ENCODE measurements at regions not wholly inside any gene's neighbourhood (a gene's known extent, or its start where the extent isn't known, plus 50 kb on each side); places are given as distances from the start of the nearest gene placed in this dataset.

DNA sequence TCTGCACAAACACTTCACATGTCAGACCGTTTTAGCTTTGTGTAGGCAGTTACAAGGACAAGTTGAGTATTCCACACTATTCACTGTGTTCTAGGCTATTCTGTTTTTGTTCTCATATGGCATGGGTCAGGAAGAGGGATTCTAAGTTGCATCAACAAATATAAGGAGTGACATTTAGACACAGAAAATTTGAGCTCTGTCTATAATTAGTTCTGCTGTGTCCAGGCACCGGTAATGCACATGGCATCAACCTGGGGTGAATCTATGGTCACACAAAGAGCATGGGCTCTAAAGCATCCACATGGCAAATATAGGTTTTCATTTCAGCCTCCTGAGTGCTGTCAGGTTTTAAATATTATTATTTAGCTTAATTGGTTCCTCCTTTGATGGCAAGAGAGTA, 130.4 kb upstream of the PMFBP1 start:
- TF ChIP-seq, protein P1, sequence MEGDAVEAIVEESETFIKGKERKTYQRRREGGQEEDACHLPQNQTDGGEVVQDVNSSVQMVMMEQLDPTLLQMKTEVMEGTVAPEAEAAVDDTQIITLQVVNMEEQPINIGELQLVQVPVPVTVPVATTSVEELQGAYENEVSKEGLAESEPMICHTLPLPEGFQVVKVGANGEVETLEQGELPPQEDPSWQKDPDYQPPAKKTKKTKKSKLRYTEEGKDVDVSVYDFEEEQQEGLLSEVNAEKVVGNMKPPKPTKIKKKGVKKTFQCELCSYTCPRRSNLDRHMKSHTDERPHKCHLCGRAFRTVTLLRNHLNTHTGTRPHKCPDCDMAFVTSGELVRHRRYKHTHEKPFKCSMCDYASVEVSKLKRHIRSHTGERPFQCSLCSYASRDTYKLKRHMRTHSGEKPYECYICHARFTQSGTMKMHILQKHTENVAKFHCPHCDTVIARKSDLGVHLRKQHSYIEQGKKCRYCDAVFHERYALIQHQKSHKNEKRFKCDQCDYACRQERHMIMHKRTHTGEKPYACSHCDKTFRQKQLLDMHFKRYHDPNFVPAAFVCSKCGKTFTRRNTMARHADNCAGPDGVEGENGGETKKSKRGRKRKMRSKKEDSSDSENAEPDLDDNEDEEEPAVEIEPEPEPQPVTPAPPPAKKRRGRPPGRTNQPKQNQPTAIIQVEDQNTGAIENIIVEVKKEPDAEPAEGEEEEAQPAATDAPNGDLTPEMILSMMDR (IDR thresholded peaks at IDR 0.05; ENCODE audit: insufficient read depth, low read length, poor library complexity, severe bottlenecking) = no peak
- TF ChIP-seq EZH2phosphoT487 (conservative IDR thresholded peaks at IDR 0.05; ENCODE audit: low read length) = no peak
- Histone ChIP-seq H2AFZ (ENCODE audit: low read depth, low read length, severe bottlenecking) (no peak overlapping the region), H3K79me2 (ENCODE audit: insufficient read depth, low read length) (no peaks in the 10 kb centered on the region), H3K9ac (ENCODE audit: low read length) (no peak overlapping the region), H3K27ac (ENCODE audit: low read depth, low read length) (no peak overlapping the region), H4K20me1 (ENCODE audit: low read depth, low read length) (no peaks in the 10 kb centered on the region), H3K27me3 (ENCODE audit: low read length) (no peaks in the 10 kb centered on the region), H3K9me2 (replicated peaks; ENCODE audit: insufficient read depth, low read length) (no peaks in the 10 kb centered on the region), H3K4me2 (ENCODE audit: low read depth, low read length, poor library complexity, severe bottlenecking) (no peak overlapping the region), H3K4me3 (ENCODE audit: insufficient read depth, low read length, poor library complexity, severe bottlenecking) (no peak overlapping the region), H3F3A (ENCODE audit: insufficient read depth) (no peaks in the 10 kb centered on the region), H3K9me3 (ENCODE audit: insufficient read depth, low read length) (no peaks in the 10 kb centered on the region), H3K36me3 (ENCODE audit: low read length) (no peaks in the 10 kb centered on the region)

- H3K4me3 ChIP-seq (ENCODE audit: insufficient read depth, low read length, poor library complexity, severe bottlenecking) = no peak overlapping the region
- H3K36me3 ChIP-seq (ENCODE audit: low read length) = no peaks in the 10 kb centered on the region
- no peaks in the 10 kb centered on the region for H3K9me3 ChIP-seq (ENCODE audit: insufficient read depth, low read length)
- no peaks in the 10 kb centered on the region for H3K79me2 ChIP-seq (ENCODE audit: insufficient read depth, low read length)
- H3K9ac ChIP-seq (ENCODE audit: low read length) = no peak overlapping the region
- no peaks in the 10 kb centered on the region for H3K27me3 ChIP-seq (ENCODE audit: low read length)
- no peak overlapping the region for H3K27ac ChIP-seq (ENCODE audit: low read depth, low read length)
- H3K9me2 ChIP-seq (replicated peaks; ENCODE audit: insufficient read depth, low read length) = no peaks in the 10 kb centered on the region
- H3F3A ChIP-seq (ENCODE audit: insufficient read depth) = no peaks in the 10 kb centered on the region
- H4K20me1 ChIP-seq (ENCODE audit: low read depth, low read length) = no peaks in the 10 kb centered on the region
- TF ChIP-seq, protein P1 (IDR thresholded peaks at IDR 0.05; ENCODE audit: insufficient read depth, low read length, poor library complexity, severe bottlenecking) = no peak
- TF ChIP-seq EZH2phosphoT487 (conservative IDR thresholded peaks at IDR 0.05; ENCODE audit: low read length) = no peak
- H2AFZ ChIP-seq (ENCODE audit: low read depth, low read length, severe bottlenecking) = no peak overlapping the region
- H3K4me2 ChIP-seq (ENCODE audit: low read depth, low read length, poor library complexity, severe bottlenecking) = no peak overlapping the region
Measured at GRCh38 chr16:72301523-72302236, 129.7 kb upstream of the PMFBP1 start.

DNA sequence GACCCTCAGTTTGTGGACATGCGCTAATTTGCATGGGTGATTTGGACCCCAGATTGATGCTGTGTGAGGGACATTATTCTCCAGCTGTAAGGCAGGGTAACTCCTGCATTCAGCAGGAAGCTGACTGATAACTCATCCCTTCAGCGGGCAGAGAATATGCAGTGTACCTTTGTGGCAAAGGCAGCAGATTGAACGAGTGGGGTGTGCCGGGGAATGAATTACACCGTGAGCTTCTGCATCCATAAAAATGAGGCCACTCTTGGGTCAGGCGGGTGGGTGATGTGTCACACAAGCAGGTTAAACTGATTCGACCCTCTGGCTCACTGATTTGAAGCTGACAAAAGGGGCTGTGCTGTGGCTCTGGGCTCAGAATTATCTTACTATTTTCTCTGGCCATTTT, 128.9 kb upstream of the PMFBP1 start:
- H2AFZ ChIP-seq (ENCODE audit: low read depth, low read length, severe bottlenecking) = no peak overlapping the region
- no peaks in the 10 kb centered on the region for H3K79me2 ChIP-seq (ENCODE audit: insufficient read depth, low read length)
- no peak overlapping the region for H3K4me2 ChIP-seq (ENCODE audit: low read depth, low read length, poor library complexity, severe bottlenecking)
- no peak overlapping the region for H3K9ac ChIP-seq (ENCODE audit: low read length)
- H3K27ac ChIP-seq (ENCODE audit: low read depth, low read length) = no peak overlapping the region
- no peaks in the 10 kb centered on the region for H3K9me2 ChIP-seq (replicated peaks; ENCODE audit: insufficient read depth, low read length)
- no peaks in the 10 kb centered on the region for H3F3A ChIP-seq (ENCODE audit: insufficient read depth)
- TF ChIP-seq, protein P1 (IDR thresholded peaks at IDR 0.05; ENCODE audit: insufficient read depth, low read length, poor library complexity, severe bottlenecking) = no peak
- no peak for TF ChIP-seq EZH2phosphoT487 (conservative IDR thresholded peaks at IDR 0.05; ENCODE audit: low read length)
- no peak overlapping the region for H3K4me3 ChIP-seq (ENCODE audit: insufficient read depth, low read length, poor library complexity, severe bottlenecking)
- no peaks in the 10 kb centered on the region for H4K20me1 ChIP-seq (ENCODE audit: low read depth, low read length)
- no peaks in the 10 kb centered on the region for H3K27me3 ChIP-seq (ENCODE audit: low read length)
- H3K36me3 ChIP-seq (ENCODE audit: low read length) = no peaks in the 10 kb centered on the region
- H3K9me3 ChIP-seq (ENCODE audit: insufficient read depth, low read length) = no peaks in the 10 kb centered on the region
